Activated B cell treated with CpG ODN at 0.5 μM for 24 hours (primary cell): ENCODE measurements at regions not wholly inside any gene's neighbourhood (a gene's known extent, or its start where the extent isn't known, plus 50 kb on each side); places are given as distances from the start of the nearest gene placed in this dataset.

Experiments
- ATAC-seq: fragments of 200-7000 bp; cut with Tn5 transposase; one replicate; pipeline ENCODE4 v1.10.0; 2021; ENCODE audit warnings: low read depth, mild to moderate bottlenecking, moderate library complexity
- CTCF ChIA-PET: fragments of 350-600 bp; sonication (Branson Sonifier 250); formaldehyde crosslinking; loops from one replicate; lab custom pipeline; 2021; ENCODE audit warnings: antibody characterized with exemption; lab: Charles Lee
- POLR2A ChIA-PET: fragments of 350-600 bp; sonication (Branson Sonifier 250); formaldehyde crosslinking; loops from one replicate; lab custom pipeline; 2021; ENCODE audit warnings: antibody characterized with exemption; lab: Charles Lee
- DNase-seq: peaks from one replicate; pipeline ENCODE4 v3.0.0; 2022
- H3K27ac Mint-ChIP-seq: one replicate; pipeline ENCODE4 v1.8.0; 2020; ENCODE audit warnings: mixed read lengths
- H3K27me3 Mint-ChIP-seq: one replicate; pipeline ENCODE4 v1.8.0; 2021; ENCODE audit warnings: mixed read lengths
- H3K36me3 Mint-ChIP-seq: one replicate; pipeline ENCODE4 v1.8.0; 2021; ENCODE audit warnings: low read depth, mixed read lengths
- H3K4me1 Mint-ChIP-seq: one replicate; pipeline ENCODE4 v1.8.0; 2021; ENCODE audit warnings: mixed read lengths
- H3K4me3 Mint-ChIP-seq: one replicate; pipeline ENCODE4 v1.8.0; 2020; ENCODE audit warnings: mild to moderate bottlenecking, mixed read lengths
- H3K9me3 Mint-ChIP-seq: one replicate; pipeline ENCODE4 v1.8.0; 2020; ENCODE audit warnings: mixed read lengths
- intact Hi-C: fragments of 100-400 bp; cut with micrococcal nuclease; formaldehyde crosslinking; loops from one replicate; pipeline ENCODE4 v1.15.1; 2024
- TF ChIP-seq, protein P1 (sequence below): fragments of 200-600 bp; IDR thresholded peaks from one replicate; pipeline ENCODE4 v1.8.0; 2022; ENCODE audit warnings: antibody characterized with exemption, mild to moderate bottlenecking

GRCh38 chr13:50382951-50383350 lies 367.7 kb downstream of the KCNRG start:
- DNase-seq (no peak), ATAC-seq (no peak)
- peaks cover 3% of the 10 kb centered on the region for H3K36me3 Mint-ChIP-seq
- H3K27me3 Mint-ChIP-seq: no peaks in the 10 kb centered on the region
- peaks cover 14% of the 10 kb centered on the region for H3K9me3 Mint-ChIP-seq
- no peak overlapping the region for H3K27ac Mint-ChIP-seq
- intact Hi-C loops: no loop called here
- CTCF ChIA-PET: no interaction called here
- peaks cover 4% of the 10 kb centered on the region for H3K4me1 Mint-ChIP-seq
- POLR2A ChIA-PET: no interaction called here
- TF ChIP-seq, protein P1, sequence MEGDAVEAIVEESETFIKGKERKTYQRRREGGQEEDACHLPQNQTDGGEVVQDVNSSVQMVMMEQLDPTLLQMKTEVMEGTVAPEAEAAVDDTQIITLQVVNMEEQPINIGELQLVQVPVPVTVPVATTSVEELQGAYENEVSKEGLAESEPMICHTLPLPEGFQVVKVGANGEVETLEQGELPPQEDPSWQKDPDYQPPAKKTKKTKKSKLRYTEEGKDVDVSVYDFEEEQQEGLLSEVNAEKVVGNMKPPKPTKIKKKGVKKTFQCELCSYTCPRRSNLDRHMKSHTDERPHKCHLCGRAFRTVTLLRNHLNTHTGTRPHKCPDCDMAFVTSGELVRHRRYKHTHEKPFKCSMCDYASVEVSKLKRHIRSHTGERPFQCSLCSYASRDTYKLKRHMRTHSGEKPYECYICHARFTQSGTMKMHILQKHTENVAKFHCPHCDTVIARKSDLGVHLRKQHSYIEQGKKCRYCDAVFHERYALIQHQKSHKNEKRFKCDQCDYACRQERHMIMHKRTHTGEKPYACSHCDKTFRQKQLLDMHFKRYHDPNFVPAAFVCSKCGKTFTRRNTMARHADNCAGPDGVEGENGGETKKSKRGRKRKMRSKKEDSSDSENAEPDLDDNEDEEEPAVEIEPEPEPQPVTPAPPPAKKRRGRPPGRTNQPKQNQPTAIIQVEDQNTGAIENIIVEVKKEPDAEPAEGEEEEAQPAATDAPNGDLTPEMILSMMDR: no peak
- no peak overlapping the region for H3K4me3 Mint-ChIP-seq

GRCh38 chr13:50384724-50385123 lies 369.5 kb downstream of the KCNRG start:
- no peak for DNase-seq
- CTCF ChIA-PET: no interaction called here
- Mint-ChIP-seq H3K27me3 (no peaks in the 10 kb centered on the region), H3K4me3 (no peak overlapping the region), H3K36me3 (peaks cover 3% of the 10 kb centered on the region), H3K4me1 (peaks cover 4% of the 10 kb centered on the region), H3K27ac (no peak overlapping the region), H3K9me3 (peaks cover 14% of the 10 kb centered on the region)
- intact Hi-C loops: loop anchor here (5.0 kb wide), 2 partner anchors 407 to 528 kb away; no protein-coding TSS in a partner anchor
- no peak for ATAC-seq
- POLR2A ChIA-PET: no interaction called here
- TF ChIP-seq, protein P1: no peak

GRCh38 chr13:50386541-50387050 lies 371.4 kb downstream of the KCNRG start:
- Mint-ChIP-seq H3K27ac (no peak overlapping the region), H3K27me3 (no peaks in the 10 kb centered on the region), H3K4me1 (peaks cover 4% of the 10 kb centered on the region), H3K9me3 (peaks cover 3% of the 10 kb centered on the region), H3K36me3 (no peaks in the 10 kb centered on the region), H3K4me3 (no peak overlapping the region)
- TF ChIP-seq, protein P1: no peak
- ATAC-seq (no peak), DNase-seq (no peak)
- ChIA-PET POLR2A (interaction anchor here (0.7 to 2.7 kb wide), 19 partner anchors 16 to 525 kb away, joined by 3 to 29 read pairs (median 4); partner anchors contain the start of genes RNASEH2B and TRIM13), CTCF (interaction anchor here (0.5 to 1.9 kb wide), 28 partner anchors 13 to 525 kb away, joined by 3 to 12 read pairs (median 4); partner anchors contain the start of gene TRIM13)
- intact Hi-C loops: loop anchor here (1.0 to 5.0 kb wide), 5 partner anchors 301 to 526 kb away; partner anchors contain the start of gene TRIM13

DNA sequence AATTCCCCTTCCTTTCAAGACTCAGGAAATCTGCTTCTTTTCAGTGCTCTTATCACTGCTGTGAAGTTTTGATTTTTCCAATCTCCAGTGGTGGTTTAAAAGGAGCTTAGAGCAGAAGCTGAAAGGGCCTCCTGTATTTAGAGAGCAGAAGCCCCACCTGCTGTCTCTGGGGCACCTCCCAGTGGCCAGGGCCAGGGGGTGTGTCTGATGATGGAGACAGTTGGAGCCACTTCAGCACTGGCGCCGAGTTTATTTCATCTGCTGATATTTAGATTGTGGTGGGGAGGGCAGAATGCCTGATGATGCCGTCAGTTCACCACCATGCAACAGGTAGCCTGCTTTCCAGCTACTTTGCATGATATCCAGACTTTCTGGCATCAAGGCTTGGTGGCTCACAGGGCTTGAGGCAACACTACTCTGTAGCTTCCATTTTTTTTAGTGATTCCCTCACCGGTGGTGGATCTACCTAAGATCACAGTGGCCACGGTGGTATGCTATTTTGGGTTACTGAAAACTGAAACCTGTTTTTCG lies 371.9 kb downstream of the KCNRG start:
- Mint-ChIP-seq H3K4me1 (peaks cover 4% of the 10 kb centered on the region), H3K27me3 (no peaks in the 10 kb centered on the region), H3K9me3 (peaks cover 1% of the 10 kb centered on the region), H3K36me3 (no peaks in the 10 kb centered on the region), H3K27ac (no peak overlapping the region), H3K4me3 (no peak overlapping the region)
- POLR2A ChIA-PET: interaction anchor here (0.6 to 2.7 kb wide), 21 partner anchors 17 to 525 kb away, joined by 3 to 29 read pairs (median 4); partner anchors contain the start of genes RNASEH2B and TRIM13
- TF ChIP-seq, protein P1: no peak
- intact Hi-C loops: loop anchor here (1.0 to 5.0 kb wide), 5 partner anchors 302 to 525 kb away; partner anchors contain the start of gene TRIM13
- DNase-seq (peak; percentile 28), ATAC-seq (peak; percentile 81)
- CTCF ChIA-PET: interaction anchor here (0.5 to 1.9 kb wide), 28 partner anchors 13 to 525 kb away, joined by 3 to 12 read pairs (median 4); partner anchors contain the start of gene TRIM13

DNA sequence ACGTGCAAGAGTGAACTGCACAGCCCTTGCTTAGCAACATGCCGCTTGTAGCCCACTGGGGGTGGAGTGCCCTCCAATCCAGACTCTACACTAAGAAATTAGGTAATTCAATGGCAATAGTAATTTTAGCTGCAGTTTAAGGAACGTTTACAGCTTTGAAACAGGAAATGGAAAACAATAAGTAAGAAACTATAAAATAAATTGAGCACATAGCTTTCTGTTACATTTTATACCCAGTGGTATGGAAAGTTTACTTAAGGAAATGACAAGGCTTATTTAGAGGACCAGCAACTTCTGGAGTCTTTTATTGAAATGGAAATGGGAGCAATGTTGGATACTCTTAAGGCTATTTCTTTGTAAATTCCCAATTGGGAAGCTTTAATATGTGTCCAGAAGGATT lies 373.2 kb downstream of the KCNRG start:
- H3K36me3 Mint-ChIP-seq: no peaks in the 10 kb centered on the region
- CTCF ChIA-PET: interaction anchor here (1.5 kb wide), 1 partner anchor 412 kb away, joined by 9 read pairs; no protein-coding TSS in a partner anchor
- intact Hi-C loops: loop anchor here (5.0 kb wide), 2 partner anchors 411 to 524 kb away; no protein-coding TSS in a partner anchor
- no peak for DNase-seq
- H3K4me1 Mint-ChIP-seq: peaks cover 4% of the 10 kb centered on the region
- ATAC-seq: no peak
- no peak overlapping the region for H3K27ac Mint-ChIP-seq
- TF ChIP-seq, protein P1: no peak
- H3K4me3 Mint-ChIP-seq: no peak overlapping the region
- POLR2A ChIA-PET: interaction anchor here (2.6 to 2.7 kb wide), 2 partner anchors 259 to 412 kb away, joined by 8 to 14 read pairs; no protein-coding TSS in a partner anchor
- H3K27me3 Mint-ChIP-seq: no peaks in the 10 kb centered on the region
- no peaks in the 10 kb centered on the region for H3K9me3 Mint-ChIP-seq
